GM18511 (cell line): ENCODE measurements at regions not wholly inside any gene's neighbourhood (a gene's known extent, or its start where the extent isn't known, plus 50 kb on each side); places are given as distances from the start of the nearest gene placed in this dataset.

Experiments
- ATAC-seq: cut with Tn5 transposase; IDR thresholded peaks from one replicate; pipeline ENCODE4 v1.9.1; 2021; ENCODE audit warnings: mild to moderate bottlenecking, moderate library complexity; ENCODE audit not compliant: unreplicated experiment

GRCh38 chr7:130927062-130927461, 193.1 kb upstream of the KLF14 start:
- ATAC-seq: no peak

GRCh38 chr7:130927564-130927963, 193.6 kb upstream of the KLF14 start:
- ATAC-seq: no peak

GRCh38 chr7:130929896-130930659, 196.1 kb upstream of the KLF14 start:
- ATAC-seq: no peak

GRCh38 chr7:130930681-130931080, 196.7 kb upstream of the KLF14 start:
- no peak for ATAC-seq

GRCh38 chr7:130931423-130931822, 197.4 kb upstream of the KLF14 start:
- ATAC-seq: no peak

GRCh38 chr7:130932088-130932487, 198.1 kb upstream of the KLF14 start:
- ATAC-seq: no peak

- ATAC-seq: no peak
Observed at GRCh38 chr7:130932667-130933432, 198.8 kb upstream of the KLF14 start.

GRCh38 chr7:130933919-130934318, 199.9 kb upstream of the KLF14 start:
- no peak for ATAC-seq

GRCh38 chr7:130935564-130936157, 201.7 kb upstream of the KLF14 start:
- ATAC-seq: no peak

GRCh38 chr7:130936202-130936931, 202.4 kb upstream of the KLF14 start:
- no peak for ATAC-seq

GRCh38 chr7:130937016-130937415, 203.0 kb upstream of the KLF14 start:
- no peak for ATAC-seq

- no peak for ATAC-seq
Observed at GRCh38 chr7:130937830-130938229, 203.8 kb upstream of the KLF14 start.

- no peak for ATAC-seq
Observed at GRCh38 chr7:130938661-130939060, 204.7 kb upstream of the KLF14 start.

- no peak for ATAC-seq
Observed at GRCh38 chr7:130939321-130940095, 205.5 kb upstream of the KLF14 start.

GRCh38 chr7:130940326-130940725, 206.3 kb upstream of the KLF14 start:
- ATAC-seq: no peak

GRCh38 chr7:130940907-130941306, 206.9 kb upstream of the KLF14 start:
- no peak for ATAC-seq

GRCh38 chr7:130941322-130942210, 207.6 kb upstream of the KLF14 start:
- no peak for ATAC-seq

- no peak for ATAC-seq
Observed at GRCh38 chr7:130942211-130942964, 208.4 kb upstream of the KLF14 start.
